NCI-H748 treated with DMSO at 0.1 percent for 48 hours (cell line): ENCODE measurements at regions not wholly inside any gene's neighbourhood (a gene's known extent, or its start where the extent isn't known, plus 50 kb on each side); places are given as distances from the start of the nearest gene placed in this dataset.
A peak's percentile ranks its signal among the peaks of the same experiment; 100 is the strongest.

Experiments
- DNase-seq: peaks from one replicate; lab custom pipeline; 2025; lab: John Stamatoyannopoulos, UW

DNA sequence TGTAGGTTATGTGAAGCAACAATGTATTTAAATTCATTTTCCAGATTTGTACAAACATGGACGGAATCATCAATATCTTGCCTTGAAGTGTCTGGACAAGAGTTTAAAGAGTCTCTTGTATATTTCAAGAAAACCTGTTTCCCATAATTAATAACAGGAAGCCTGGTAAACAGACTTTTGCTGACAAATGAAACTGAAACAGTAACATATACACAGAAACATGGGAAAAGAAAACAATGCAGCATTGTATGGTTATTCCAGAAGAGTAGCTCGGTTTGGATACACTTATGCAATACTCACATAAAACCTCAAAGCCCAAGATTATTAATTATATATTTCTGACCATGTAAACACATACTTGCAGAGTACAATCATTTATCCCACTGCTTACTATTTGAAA is 265.5 kb downstream of the PTPRC start:
- no peak for DNase-seq

- DNase-seq, result no peak
Measured at GRCh38 chr1:198906739-198907422, 268.0 kb downstream of the PTPRC start.

GRCh38 chr1:198907423-198907746 is 268.5 kb downstream of the PTPRC start:
- no peak for DNase-seq

GRCh38 chr1:198908995-198909394 is 270.2 kb downstream of the PTPRC start:
- DNase-seq, result no peak

GRCh38 chr1:198909973-198910372 is 271.1 kb downstream of the PTPRC start:
- DNase-seq, result no peak

- DNase-seq, result no peak
Measured at GRCh38 chr1:198910816-198911215, 272.0 kb downstream of the PTPRC start.

GRCh38 chr1:198912046-198912445 is 273.2 kb downstream of the PTPRC start:
- no peak for DNase-seq

DNA sequence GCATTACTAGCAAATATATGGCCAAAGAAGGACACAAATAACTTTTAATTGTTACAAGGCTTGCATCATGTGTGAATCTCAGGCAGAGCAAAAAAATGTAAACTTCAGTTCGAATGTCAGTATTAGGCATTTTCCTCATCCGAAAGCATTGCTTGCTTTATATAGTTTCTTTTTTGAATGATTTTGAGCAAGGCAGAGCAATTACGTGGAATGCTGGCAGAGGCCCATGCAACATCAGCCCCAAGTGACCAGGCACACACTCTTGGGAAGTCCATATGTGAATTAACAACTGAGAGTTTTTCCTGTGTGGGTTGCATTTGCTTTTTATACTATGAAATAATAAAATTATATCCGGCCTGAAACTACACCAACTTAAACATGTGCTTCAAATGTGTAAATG is 274.8 kb downstream of the PTPRC start:
- DNase-seq, result no peak

- no peak for DNase-seq
Measured at GRCh38 chr1:198915327-198916231, 276.7 kb downstream of the PTPRC start.

DNA sequence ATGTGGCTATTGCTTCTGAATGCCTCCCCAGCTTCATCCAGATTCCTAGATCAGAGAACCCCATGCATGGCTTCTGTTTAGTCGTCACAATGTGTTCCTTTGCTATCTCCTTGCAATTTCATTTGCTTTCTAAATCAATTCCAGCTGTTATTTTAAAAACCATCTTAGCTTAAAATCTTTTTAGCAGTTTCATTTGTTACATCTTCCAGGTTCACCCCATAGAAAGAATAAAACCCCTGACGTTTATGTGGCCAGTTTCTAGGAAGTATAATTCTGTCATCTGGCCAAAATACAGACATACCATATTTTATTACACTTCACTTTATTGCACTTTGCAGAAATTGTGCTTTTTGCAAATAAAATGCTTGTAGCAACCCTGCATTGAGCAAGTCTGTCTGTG is 278.4 kb downstream of the PTPRC start:
- no peak for DNase-seq

DNA sequence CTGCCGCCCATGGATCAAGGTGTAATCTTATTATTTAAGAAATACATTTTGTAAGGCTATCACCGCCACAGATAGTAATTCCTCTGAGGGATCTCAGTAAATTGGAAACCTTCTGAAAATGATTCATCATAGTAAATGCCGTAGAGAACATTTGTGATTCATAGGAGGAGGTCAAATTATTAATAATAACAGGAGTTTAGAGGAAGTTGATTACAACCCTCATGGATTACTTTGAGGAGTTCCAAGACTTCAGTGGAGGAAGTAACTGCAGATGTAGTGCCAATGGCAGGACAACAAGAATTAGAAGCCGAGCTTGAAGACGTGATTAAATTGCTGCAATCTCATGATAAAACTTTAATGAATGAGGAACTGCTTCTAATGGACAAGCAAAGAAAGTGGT is 280.1 kb downstream of the PTPRC start:
- DNase-seq, result no peak

DNA sequence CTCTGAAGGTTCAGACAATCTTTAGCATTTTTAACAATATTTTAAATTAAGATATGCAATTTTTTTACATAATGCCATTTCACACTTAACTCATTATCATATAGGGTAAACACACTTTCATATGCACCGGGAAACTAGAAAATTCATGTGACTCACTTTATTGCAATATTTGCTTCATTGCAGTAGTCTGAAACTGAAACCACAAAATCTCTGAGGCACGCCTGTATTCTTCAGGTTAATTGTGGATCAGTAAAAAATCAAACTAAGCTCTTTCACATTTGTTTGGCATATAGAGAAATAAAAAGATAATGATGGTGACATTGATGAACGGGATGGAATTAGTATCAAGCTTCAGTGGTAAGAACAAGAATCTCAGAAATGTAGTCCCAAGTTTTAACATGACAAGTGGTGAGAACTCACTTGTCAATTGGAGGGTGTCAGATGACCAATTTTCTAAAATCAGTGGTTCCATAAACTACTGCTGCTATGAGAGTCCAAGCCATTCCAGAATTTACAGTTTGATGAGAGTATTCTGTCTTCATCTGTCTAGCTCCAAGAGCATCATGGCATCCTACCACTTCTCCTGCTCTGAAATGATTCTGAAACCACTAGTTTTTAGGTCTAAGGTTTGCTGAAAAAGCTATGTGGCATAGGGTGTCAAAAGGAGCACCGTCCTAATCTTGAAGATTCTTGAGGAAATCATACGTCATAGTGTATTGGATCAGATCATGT is 281.0 kb downstream of the PTPRC start:
- DNase-seq, result no peak

DNA sequence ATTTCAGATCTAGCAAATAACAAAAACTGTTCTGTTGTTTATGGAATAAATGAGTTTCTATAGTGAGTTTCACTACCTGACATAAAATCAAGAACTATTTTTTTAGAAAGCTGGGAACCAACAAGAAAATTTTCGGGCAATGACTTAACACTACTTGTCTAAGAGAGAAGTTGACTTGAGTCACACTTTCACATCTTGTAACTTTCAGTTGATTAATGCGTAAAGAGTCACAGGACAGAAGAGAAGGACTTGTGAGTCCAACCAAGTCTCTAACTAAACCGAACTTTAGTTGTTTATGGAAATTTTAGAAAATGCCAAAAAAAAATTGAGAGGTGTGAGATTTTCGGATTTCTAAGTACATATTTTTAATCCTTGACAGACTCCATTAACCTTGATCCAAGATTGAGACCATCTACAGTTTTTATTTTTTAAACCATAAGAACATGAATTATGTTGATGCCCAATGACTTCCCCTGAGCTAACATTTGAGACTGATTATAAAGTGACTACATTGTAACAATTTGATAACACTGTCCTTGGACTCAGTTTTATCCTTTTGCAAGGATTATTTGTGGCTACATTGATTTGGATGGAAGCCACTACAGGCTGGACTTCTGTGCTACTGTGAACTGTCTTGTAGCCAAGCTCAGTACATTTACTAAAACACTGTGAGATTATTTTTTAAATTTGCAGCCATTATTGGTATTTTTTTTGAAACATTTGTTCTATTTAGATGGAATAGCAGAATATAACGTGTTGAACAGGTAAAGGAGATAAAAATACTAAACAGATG is 284.0 kb downstream of the PTPRC start:
- DNase-seq, result no peak

GRCh38 chr1:198923993-198924392 is 285.2 kb downstream of the PTPRC start:
- DNase-seq, result no peak

DNA sequence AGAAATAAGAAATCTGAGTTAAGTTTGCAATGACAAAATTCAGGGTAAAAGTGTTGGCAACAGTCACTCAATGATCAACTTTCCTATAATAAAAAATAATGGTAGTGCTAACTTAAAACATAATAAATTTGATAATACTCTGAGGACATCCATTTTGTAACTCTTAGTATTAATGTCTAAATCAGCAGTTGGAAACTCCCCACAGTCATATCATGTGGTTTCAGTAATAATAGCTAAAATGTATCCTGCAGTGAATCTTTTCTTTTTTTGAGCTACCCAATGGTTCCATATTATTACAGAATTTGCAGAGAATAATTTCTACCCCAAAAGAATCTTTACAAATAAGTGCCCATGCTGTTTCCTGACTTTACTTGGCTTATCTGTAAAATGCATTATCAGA is 286.7 kb downstream of the PTPRC start:
- DNase-seq, result no peak

GRCh38 chr1:198927129-198927528 is 288.3 kb downstream of the PTPRC start:
- DNase-seq, result no peak

DNA sequence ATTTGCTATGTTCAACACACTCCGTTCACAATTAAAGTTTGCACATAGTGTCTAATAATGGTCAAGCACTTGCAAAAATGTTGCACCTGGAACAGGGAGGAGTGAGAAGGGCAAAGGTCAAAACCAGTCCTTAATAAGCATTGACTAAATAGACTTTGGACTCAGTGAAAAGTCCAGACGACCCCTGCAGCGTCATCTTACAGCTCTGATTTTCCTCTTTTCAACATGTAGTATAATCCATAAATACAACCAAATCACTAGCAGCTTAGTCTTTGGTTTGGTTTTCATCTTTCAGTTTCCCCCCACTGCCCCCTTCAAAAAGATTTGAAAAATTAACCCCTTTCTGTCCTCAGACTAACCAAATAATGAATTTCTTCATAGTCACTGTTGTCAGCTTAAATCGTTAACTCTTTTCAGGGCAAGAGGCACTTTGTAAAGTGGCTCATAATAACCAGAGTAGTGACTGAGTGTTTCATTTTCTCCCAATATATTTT is 290.3 kb downstream of the PTPRC start:
- DNase-seq, result no peak

DNA sequence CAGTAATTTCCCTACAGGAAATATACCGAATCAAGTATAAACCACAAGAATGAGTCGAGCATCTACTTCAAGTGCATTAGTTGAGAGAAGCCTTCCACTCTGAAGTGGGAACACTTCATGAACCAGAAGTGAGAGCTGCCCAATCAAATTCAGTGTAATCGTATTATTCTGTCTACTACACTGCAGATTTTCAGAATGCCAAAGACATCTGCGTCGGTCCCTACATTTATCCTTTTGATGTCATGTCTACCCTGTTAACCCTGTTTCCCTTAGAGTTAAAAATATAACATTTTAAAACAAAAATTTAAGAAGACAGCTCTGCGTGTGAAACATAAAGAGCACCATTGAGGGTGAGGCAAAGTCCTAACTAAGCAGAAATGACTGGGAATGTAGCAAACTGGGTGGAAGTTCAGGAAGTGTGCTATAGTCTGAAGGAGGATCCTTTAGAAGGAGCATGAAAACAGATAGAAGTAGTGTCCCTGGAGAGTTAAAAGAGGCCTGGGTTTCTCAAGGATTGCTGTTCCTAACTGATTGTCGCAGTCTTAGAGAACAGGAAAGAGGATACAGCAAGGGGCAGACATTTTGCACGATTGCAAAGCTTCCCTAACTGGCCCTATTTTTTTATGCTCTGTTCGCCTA is 291.2 kb downstream of the PTPRC start:
- DNase-seq, result peak; percentile 26

DNA sequence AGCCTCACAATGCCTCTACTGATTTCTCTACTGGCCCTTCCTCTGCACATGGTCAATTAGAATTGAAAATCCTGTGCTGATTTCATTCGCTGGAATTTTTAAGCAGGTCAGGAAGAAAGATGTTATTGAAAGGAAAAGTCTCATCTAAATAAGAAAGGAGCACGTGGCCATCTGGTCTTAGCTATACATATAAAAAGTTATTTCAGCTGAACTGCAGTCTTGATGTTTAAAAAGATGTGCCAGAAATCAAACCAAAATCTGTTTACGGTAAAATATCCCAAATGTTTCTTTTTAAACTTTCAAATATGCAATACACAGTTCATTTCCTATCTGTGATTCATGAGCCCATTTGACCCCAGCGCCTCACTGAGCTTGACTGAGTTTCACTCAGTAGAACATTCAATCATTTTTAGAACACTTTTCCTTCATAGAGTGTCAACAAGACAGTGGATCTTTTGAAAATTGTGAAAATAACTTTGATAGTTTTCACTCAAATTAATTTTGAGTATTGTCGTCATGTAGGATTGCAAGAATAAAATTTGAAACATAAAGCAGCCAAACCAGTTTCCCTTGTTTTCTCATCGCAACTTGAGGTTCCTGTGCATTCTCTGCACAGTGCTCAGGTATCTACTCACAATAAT is 293.6 kb downstream of the PTPRC start:
- peak; percentile 33 for DNase-seq

DNA sequence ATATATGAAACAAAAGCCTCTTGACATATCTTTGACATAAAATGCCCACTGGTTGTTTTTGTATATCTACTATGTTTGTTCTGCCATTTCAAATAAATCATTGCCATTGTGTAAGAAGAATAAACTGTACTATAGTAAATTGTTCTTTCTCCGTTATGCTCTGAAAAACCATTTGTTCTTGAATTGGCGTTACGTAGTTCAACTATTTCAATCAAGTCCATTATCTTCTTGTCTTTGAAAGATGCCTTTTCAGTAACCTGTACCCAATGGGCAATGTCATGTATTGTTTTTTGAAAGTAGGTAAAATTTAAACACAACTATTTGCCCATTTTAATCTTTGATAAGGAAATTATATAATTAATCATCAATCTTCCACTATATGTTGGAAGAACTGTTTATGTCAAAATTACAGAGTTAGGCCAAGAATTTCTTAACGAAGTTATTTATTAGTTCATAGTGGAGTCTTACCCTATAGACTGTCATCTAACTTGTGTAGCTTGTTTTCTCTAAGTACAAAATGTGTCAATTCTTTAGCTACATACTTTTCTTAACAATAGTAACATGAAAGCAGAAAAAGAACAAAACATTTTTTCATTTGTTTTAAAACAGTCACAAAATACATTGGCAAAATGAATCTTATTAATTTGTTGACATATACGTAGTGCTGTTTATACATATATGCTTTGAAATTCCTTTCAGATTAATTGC is 294.8 kb downstream of the PTPRC start:
- no peak for DNase-seq
